Thyroid gland (tissue), 4 donors: ENCODE measurements at regions not wholly inside any gene's neighbourhood (a gene's known extent, or its start where the extent isn't known, plus 50 kb on each side); places are given as distances from the start of the nearest gene placed in this dataset.

Source experiments
- POLR2A ChIP-seq, 2 donors: fragments of 450-650 bp; IDR thresholded peaks; one replicate each; pipeline ENCODE4 v1.6.1; 2017; ENCODE audit warnings: antibody characterized with exemption in 2 of 2, mild to moderate bottlenecking in 2 of 2, moderate library complexity in 1 of 2
- TF ChIP-seq, protein P1 (sequence below), 6 experiments: fragments of 200-600 bp in 3 of 6; fragments of 450-650 bp in 3 of 6; sonication (generic) in 3 of 6; IDR thresholded peaks; one replicate each; pipeline ENCODE4 v1.5.1; 2016 to 2019; ENCODE audit warnings: antibody characterized with exemption in 6 of 6, mild to moderate bottlenecking in 2 of 6, inconsistent platforms in 1 of 6, moderate library complexity in 1 of 6

DNA sequence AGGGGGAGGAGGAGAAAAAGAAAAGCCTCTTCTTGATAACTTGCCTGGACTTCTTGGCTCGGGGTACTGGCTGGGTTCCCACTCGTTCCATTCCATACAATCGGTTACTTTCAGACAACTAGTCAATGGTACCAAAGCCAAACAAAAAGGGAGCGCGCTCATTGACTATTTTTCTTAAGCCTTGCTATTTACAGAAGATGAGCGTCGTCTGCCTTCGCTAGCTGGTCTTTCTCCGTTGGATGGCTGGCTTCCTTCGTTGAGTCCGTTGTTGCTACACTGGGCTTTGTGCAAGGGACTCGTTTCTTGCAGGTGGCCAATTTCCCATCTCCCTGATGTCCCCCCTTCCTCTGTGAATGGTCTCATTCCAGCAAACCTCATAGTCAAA is 260.4 kb downstream of the ZNF516 start:
- no peak for TF ChIP-seq POLR2A (IDR thresholded peaks at IDR 0.05)
- TF ChIP-seq, protein P1, sequence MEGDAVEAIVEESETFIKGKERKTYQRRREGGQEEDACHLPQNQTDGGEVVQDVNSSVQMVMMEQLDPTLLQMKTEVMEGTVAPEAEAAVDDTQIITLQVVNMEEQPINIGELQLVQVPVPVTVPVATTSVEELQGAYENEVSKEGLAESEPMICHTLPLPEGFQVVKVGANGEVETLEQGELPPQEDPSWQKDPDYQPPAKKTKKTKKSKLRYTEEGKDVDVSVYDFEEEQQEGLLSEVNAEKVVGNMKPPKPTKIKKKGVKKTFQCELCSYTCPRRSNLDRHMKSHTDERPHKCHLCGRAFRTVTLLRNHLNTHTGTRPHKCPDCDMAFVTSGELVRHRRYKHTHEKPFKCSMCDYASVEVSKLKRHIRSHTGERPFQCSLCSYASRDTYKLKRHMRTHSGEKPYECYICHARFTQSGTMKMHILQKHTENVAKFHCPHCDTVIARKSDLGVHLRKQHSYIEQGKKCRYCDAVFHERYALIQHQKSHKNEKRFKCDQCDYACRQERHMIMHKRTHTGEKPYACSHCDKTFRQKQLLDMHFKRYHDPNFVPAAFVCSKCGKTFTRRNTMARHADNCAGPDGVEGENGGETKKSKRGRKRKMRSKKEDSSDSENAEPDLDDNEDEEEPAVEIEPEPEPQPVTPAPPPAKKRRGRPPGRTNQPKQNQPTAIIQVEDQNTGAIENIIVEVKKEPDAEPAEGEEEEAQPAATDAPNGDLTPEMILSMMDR (IDR thresholded peaks at IDR 0.05): no peak
